ENCODE measurements at regions not wholly inside any gene's neighbourhood (a gene's known extent, or its start where the extent isn't known, plus 50 kb on each side); places are given as distances from the start of the nearest gene placed in this dataset.

- Histone ChIP-seq H4K20me1 (ENCODE audit: control insufficient read depth, extremely low read depth, insufficient read depth, low read length) (no peaks in the 10 kb centered on the region), H3K36me3 (ENCODE audit: control insufficient read depth, insufficient read depth, low read length) (no peaks in the 10 kb centered on the region), H3K4me3 (replicated peaks in 1 of 4; ENCODE audit: control extremely low read depth in 1 of 4, insufficient read depth in 1 of 4, low read depth in 3 of 4, low read length in 4 of 4) (no peak overlapping the region), H3K9me3 (ENCODE audit: control insufficient read depth, insufficient read depth, low read depth, low read length) (no peaks in the 10 kb centered on the region), H3K4me1 (ENCODE audit: control insufficient read depth, extremely low read depth, insufficient read depth, low read length) (no peaks in the 10 kb centered on the region), H3K79me2 (ENCODE audit: control insufficient read depth, insufficient read depth, low read length) (no peaks in the 10 kb centered on the region), H3K9ac (ENCODE audit: insufficient read depth, low read length) (no peak overlapping the region), H3K4me2 (ENCODE audit: extremely low read depth, insufficient read depth, low read length) (no peak overlapping the region), H2AFZ (ENCODE audit: low read length) (no peak overlapping the region), H3K27me3 (ENCODE audit: control insufficient read depth, insufficient read depth, low read length) (no peaks in the 10 kb centered on the region), H3K27ac (ENCODE audit: insufficient read depth, low read length) (no peak overlapping the region)
- no peak for DNase-seq (ENCODE audit: low read depth in 2 of 2)
- TF ChIP-seq CTCF (conservative IDR thresholded peaks at IDR 0.05 in 1 of 2, IDR thresholded peaks at IDR 0.05 in 1 of 2; ENCODE audit: low read depth in 1 of 2, low read length in 2 of 2) (no peak), EZH2 (IDR thresholded peaks at IDR 0.05; ENCODE audit: low read length, missing control alignments) (no peak)
Observed at GRCh38 chr7:26614503-26614902, 249.9 kb downstream of the SKAP2 start.

GRCh38 chr7:26616235-26616634 lies 248.2 kb downstream of the SKAP2 start:
- Histone ChIP-seq H4K20me1 (ENCODE audit: control insufficient read depth, extremely low read depth, insufficient read depth, low read length) (no peaks in the 10 kb centered on the region), H3K36me3 (ENCODE audit: control insufficient read depth, insufficient read depth, low read length) (no peaks in the 10 kb centered on the region), H3K4me3 (replicated peaks in 1 of 4; ENCODE audit: control extremely low read depth in 1 of 4, insufficient read depth in 1 of 4, low read depth in 3 of 4, low read length in 4 of 4) (no peak overlapping the region), H3K4me2 (ENCODE audit: extremely low read depth, insufficient read depth, low read length) (no peak overlapping the region), H3K27ac (ENCODE audit: insufficient read depth, low read length) (no peak overlapping the region), H3K4me1 (ENCODE audit: control insufficient read depth, extremely low read depth, insufficient read depth, low read length) (no peaks in the 10 kb centered on the region), H3K27me3 (ENCODE audit: control insufficient read depth, insufficient read depth, low read length) (no peaks in the 10 kb centered on the region), H2AFZ (ENCODE audit: low read length) (no peak overlapping the region), H3K79me2 (ENCODE audit: control insufficient read depth, insufficient read depth, low read length) (no peaks in the 10 kb centered on the region), H3K9ac (ENCODE audit: insufficient read depth, low read length) (no peak overlapping the region), H3K9me3 (ENCODE audit: control insufficient read depth, insufficient read depth, low read depth, low read length) (no peaks in the 10 kb centered on the region)
- no peak for DNase-seq (ENCODE audit: low read depth in 2 of 2)
- TF ChIP-seq CTCF (conservative IDR thresholded peaks at IDR 0.05 in 1 of 2, IDR thresholded peaks at IDR 0.05 in 1 of 2; ENCODE audit: low read depth in 1 of 2, low read length in 2 of 2): no peak
- TF ChIP-seq EZH2 (IDR thresholded peaks at IDR 0.05; ENCODE audit: low read length, missing control alignments): no peak

- H3K4me1 ChIP-seq (ENCODE audit: control insufficient read depth, extremely low read depth, insufficient read depth, low read length): no peaks in the 10 kb centered on the region
- DNase-seq (ENCODE audit: low read depth in 2 of 2): no peak
- H3K9ac ChIP-seq (ENCODE audit: insufficient read depth, low read length): no peak overlapping the region
- H3K4me2 ChIP-seq (ENCODE audit: extremely low read depth, insufficient read depth, low read length): no peak overlapping the region
- no peaks in the 10 kb centered on the region for H3K36me3 ChIP-seq (ENCODE audit: control insufficient read depth, insufficient read depth, low read length)
- H3K9me3 ChIP-seq (ENCODE audit: control insufficient read depth, insufficient read depth, low read depth, low read length): no peaks in the 10 kb centered on the region
- H3K4me3 ChIP-seq (replicated peaks in 1 of 4; ENCODE audit: control extremely low read depth in 1 of 4, insufficient read depth in 1 of 4, low read depth in 3 of 4, low read length in 4 of 4): no peak overlapping the region
- H3K27ac ChIP-seq (ENCODE audit: insufficient read depth, low read length): no peak overlapping the region
- no peak overlapping the region for H2AFZ ChIP-seq (ENCODE audit: low read length)
- TF ChIP-seq EZH2 (IDR thresholded peaks at IDR 0.05; ENCODE audit: low read length, missing control alignments): no peak
- no peaks in the 10 kb centered on the region for H3K27me3 ChIP-seq (ENCODE audit: control insufficient read depth, insufficient read depth, low read length)
- no peaks in the 10 kb centered on the region for H4K20me1 ChIP-seq (ENCODE audit: control insufficient read depth, extremely low read depth, insufficient read depth, low read length)
- no peaks in the 10 kb centered on the region for H3K79me2 ChIP-seq (ENCODE audit: control insufficient read depth, insufficient read depth, low read length)
Observed at GRCh38 chr7:26617066-26617465, 247.3 kb downstream of the SKAP2 start.
